GM13977 (cell line): ENCODE measurements at regions not wholly inside any gene's neighbourhood (a gene's known extent, or its start where the extent isn't known, plus 50 kb on each side); places are given as distances from the start of the nearest gene placed in this dataset.

Source experiments
- DNase-seq: peaks from one replicate; pipeline ENCODE4 v3.0.0; 2012; ENCODE audit warnings: low spot score
- in situ Hi-C: fragments of 300-500 bp; cut with MboI; formaldehyde crosslinking; loops from one replicate; pipeline ENCODE4 v1.12.0; 2022; ENCODE audit warnings: low sequenced_read_pairs, low pct_unique_long_range_greater_than_20kb, mixed read lengths, inconsistent platforms; ENCODE audit not compliant: unreplicated experiment
- TF ChIP-seq, protein P1 (sequence below): IDR thresholded peaks from 2 replicates; pipeline ENCODE4 v1.5.1; 2012; ENCODE audit warnings: mild to moderate bottlenecking, control low read depth; ENCODE audit not compliant: insufficient read depth; ENCODE audit errors: extremely low read depth, missing control alignments

DNA sequence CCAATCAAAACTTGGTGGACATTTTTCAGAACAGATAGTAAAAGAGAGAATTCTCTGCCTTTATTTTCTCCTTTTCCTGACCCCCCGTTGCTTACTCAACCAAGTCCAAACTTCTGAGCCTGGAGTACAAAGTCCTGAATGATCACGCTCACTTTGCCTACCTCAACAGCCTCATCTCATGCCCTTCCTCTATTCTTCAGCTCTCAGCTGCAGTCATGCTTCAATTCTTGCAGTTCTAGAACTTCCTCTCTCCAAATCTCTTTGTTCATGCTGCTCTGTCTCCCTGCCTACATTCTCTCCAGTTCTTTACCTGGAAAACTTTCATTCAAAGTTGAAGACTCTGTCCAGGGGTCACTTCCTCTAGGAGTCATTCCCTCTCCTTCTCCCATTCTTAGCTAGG, 398.5 kb upstream of the SLC24A2 start:
- TF ChIP-seq, protein P1, sequence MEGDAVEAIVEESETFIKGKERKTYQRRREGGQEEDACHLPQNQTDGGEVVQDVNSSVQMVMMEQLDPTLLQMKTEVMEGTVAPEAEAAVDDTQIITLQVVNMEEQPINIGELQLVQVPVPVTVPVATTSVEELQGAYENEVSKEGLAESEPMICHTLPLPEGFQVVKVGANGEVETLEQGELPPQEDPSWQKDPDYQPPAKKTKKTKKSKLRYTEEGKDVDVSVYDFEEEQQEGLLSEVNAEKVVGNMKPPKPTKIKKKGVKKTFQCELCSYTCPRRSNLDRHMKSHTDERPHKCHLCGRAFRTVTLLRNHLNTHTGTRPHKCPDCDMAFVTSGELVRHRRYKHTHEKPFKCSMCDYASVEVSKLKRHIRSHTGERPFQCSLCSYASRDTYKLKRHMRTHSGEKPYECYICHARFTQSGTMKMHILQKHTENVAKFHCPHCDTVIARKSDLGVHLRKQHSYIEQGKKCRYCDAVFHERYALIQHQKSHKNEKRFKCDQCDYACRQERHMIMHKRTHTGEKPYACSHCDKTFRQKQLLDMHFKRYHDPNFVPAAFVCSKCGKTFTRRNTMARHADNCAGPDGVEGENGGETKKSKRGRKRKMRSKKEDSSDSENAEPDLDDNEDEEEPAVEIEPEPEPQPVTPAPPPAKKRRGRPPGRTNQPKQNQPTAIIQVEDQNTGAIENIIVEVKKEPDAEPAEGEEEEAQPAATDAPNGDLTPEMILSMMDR: no peak
- in situ Hi-C loops: no loop called here
- no peak for DNase-seq

DNA sequence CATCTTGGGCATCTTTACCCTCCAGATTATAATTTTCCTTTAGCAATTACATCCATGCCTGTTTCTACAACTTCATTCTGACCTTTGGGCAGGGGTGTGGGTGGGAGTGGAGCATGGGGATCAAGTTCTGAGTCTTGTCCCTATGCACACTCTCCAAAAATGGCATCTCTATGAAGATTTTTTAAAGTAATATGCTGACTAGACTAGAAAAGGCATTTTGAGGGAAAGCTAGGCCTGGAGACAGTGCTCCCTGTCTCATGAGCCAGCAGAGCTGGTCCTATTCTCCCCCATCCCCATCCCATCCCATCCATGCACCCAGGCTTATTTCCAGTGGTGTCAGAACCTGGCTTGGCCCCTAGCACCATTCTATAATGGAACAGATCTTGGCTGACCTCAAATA, 398.0 kb upstream of the SLC24A2 start:
- in situ Hi-C loops: no loop called here
- no peak for DNase-seq
- TF ChIP-seq, protein P1: no peak

DNA sequence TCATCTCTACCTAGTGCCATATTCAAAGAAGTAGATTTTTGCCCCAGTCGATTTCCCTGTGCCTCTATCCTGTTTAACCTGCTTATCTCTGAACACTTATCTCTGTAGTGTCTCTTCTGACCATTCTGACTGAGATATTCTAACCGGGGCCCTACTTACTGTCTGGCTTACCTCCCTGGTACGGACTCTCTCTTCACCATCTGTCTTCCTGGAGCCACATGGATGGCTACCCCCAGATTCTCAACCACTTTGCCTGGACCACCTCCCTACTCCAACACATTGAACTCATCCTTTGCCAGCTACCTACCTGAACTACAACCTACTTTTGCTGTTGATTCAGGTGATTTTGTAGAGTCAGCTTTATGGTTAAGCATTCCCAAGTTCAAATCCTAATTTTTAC, 397.4 kb upstream of the SLC24A2 start:
- TF ChIP-seq, protein P1: no peak
- no peak for DNase-seq
- in situ Hi-C loops: no loop called here

DNA sequence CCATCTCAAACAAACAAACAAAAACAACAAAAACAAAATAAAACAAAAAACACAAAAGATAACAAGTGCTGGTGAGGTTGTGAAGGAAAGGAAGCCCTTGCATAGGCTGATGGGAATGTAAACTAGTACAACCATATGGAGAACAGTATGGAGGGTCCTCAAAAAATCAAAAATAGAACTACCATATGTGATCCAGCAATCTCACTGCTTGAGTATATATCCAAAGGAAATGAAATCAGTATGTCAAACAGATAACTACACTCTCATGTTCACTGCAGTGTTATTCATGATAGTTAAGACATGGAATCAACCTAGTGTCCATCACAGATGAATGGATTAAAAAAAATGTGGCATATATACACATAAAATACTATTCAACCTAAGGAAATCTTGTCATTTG, 395.7 kb upstream of the SLC24A2 start:
- DNase-seq: no peak
- in situ Hi-C loops: no loop called here
- TF ChIP-seq, protein P1: no peak

DNA sequence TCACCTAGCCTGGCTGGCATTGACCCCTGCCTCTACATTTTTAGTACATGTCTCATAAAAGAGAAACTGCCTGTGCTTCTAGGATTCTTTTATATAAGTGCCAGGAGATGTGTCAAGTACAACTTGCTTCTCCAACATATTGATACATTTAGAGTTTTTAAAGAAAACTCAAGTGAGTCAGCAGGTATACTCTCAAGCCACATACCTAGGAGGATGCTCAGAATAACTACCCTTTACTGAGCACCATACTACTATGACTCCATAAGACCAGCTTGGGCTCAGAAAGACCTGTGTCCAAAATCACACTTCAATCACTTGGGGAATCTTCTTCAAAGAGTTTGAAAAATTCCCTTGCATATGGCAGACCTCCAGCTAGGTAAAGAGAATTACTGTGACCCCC, 389.8 kb upstream of the SLC24A2 start:
- no peak for DNase-seq
- TF ChIP-seq, protein P1: no peak
- in situ Hi-C loops: no loop called here

DNA sequence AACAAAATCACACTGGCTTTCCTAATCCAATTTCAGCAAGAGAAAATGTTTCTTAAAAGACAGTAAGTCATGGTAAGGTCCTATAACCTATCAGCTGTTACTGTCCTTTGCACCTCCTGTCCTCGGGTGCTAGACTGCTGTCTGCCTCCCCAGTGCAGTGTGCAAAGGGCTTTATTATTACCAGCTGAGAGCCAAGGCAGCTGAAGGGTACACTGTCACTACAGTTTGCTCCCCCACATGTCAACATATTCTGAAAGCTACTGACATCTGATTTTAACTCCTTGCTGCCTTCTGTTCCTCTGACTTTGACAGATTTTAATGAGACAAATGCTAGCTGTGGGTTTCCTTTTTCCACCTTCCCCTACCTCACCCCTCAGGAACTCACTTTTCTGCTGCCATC, 389.4 kb upstream of the SLC24A2 start:
- in situ Hi-C loops: no loop called here
- no peak for DNase-seq
- TF ChIP-seq, protein P1: no peak

DNA sequence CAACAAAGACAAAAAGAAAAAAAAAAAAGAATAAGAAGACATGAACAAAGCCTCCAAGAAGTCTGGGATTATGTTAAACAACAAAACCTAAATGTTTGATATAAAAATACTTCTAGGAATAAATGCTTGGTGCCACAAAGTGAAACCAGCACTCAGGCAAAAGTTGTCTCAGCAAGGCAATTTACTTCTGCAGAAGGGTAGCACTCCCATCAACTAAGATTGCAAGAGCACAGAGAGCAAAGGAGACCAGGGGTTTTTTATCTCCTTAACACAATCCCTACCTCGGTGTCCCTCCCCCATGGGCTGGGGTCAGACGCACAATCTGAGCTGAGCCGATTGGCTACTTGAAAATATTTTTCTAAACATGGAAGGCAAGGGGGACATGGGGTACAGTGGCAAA, 381.3 kb upstream of the SLC24A2 start:
- in situ Hi-C loops: no loop called here
- DNase-seq: no peak
- TF ChIP-seq, protein P1: no peak
